ENCODE measurements at regions not wholly inside any gene's neighbourhood (a gene's known extent, or its start where the extent isn't known, plus 50 kb on each side); places are given as distances from the start of the nearest gene placed in this dataset.

- no peak for DNase-seq (ENCODE audit: extremely low read depth in 1 of 11, low read depth in 9 of 11, low spot score in 4 of 11)
These were observed 194.1 kb downstream of the BTG1 start for GRCh38 chr12:91951571-91951970.

DNA sequence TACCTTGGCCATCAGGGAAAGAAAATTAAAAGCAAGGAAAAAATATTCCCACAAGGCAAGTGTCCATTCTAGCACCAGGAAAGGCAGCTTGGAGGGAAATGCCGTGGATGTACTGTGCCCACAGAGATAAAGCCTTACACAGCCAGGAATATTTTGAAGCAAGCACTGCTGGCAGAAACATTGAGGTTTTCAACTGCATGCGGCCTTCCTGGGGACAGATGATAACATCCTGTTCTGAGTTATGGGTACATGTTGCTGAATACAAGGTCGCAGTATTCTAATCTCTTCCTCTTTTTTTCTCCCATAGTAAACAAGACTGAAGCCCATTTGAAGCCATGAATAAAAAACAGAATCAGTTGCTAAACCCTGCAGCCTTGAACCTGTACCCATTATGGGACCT, 197.1 kb downstream of the BTG1 start:
- DNase-seq (ENCODE audit: extremely low read depth in 1 of 11, low read depth in 9 of 11, low spot score in 4 of 11), result no peak

- no peak for DNase-seq (ENCODE audit: extremely low read depth in 1 of 11, low read depth in 9 of 11, low spot score in 4 of 11)
These were observed 198.2 kb downstream of the BTG1 start for GRCh38 chr12:91947459-91947858.

DNA sequence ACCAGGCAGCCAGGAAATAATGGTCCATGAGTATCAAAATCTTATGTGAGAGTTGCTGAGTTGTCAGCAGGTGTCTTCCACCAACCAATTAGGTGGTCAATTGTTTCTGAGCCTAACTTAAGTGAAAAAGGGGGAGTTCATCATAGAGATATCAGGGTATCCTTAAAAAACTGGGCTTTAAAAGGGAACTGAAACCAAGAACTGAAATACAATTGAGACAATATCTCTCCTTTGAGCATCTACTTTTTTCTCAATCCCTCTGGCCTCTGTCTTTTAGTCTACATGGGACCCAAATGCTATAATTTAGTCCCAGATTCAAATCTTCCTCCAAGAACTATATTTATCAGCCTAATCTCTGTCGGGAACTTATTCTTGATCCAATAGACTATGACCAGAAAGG, 201.0 kb downstream of the BTG1 start:
- no peak for DNase-seq (ENCODE audit: extremely low read depth in 1 of 11, low read depth in 9 of 11, low spot score in 4 of 11)

DNA sequence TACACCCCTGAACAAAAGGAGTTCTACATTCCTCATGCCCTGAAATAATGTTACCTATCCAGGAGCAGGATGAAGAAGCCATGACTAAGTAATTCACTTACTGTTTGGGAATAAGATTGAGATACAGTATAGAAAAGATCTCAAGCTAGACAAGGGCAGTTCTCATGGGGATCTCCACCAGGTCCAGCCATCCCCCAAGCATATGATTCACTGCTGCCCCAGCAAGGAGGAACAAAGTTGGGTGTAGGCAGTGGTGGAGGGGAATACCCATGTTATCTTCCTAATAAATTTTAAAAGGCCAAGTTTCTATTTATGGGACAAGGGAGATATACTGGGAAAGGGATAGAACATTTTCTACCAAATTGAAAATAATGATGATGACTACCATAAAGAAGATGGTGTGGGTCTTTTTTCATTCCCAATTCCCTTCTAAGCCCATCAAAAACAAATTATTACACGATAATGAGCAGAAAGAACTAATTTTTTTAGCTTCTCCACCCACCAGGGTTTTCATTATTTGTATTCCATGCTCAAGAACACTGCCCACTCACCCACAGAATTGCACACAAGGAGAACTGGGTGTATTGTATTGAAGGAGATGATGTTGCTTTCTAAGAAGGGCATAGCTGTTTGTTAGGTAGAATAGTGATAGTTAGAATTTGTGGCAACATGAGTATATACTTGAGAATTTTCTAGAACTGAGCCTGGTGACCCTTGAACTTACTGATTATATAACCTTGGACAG, 204.6 kb downstream of the BTG1 start:
- DNase-seq (ENCODE audit: extremely low read depth in 1 of 11, low read depth in 9 of 11, low spot score in 4 of 11), result no peak

GRCh38 chr12:91940322-91940721, 205.3 kb downstream of the BTG1 start:
- no peak for DNase-seq (ENCODE audit: extremely low read depth in 1 of 11, low read depth in 9 of 11, low spot score in 4 of 11)

GRCh38 chr12:91937706-91938105, 207.9 kb downstream of the BTG1 start:
- DNase-seq (ENCODE audit: extremely low read depth in 1 of 11, low read depth in 9 of 11, low spot score in 4 of 11), result no peak

GRCh38 chr12:91937009-91937408, 208.6 kb downstream of the BTG1 start:
- no peak for DNase-seq (ENCODE audit: extremely low read depth in 1 of 11, low read depth in 9 of 11, low spot score in 4 of 11)

- DNase-seq (ENCODE audit: extremely low read depth in 1 of 11, low read depth in 9 of 11, low spot score in 4 of 11), result peak in 6 of 11 donors; percentile 7 to 41 (median 17)
These were observed 210.3 kb downstream of the BTG1 start for GRCh38 chr12:91935296-91935695.

- DNase-seq (ENCODE audit: extremely low read depth in 1 of 11, low read depth in 9 of 11, low spot score in 4 of 11), result no peak
These were observed 214.5 kb downstream of the BTG1 start for GRCh38 chr12:91931111-91931510.

DNA sequence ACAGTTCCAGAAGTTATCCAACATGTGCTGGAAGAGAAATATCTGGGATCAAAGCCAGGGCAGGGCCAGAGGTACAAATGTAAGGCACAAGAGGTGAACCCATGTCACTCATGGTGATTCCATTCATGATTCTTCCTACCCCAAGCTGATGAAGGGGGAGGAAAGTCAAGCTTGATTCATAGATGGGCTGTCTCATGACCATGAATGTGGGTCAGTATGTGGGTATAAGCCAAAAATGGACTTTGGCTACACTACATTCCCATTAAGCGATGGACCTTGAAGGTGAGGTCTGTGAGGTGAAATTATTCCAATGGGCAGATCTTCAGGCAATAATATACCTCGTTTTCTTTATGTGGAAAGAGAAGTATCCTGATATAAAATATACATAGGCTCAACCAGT, 217.1 kb downstream of the BTG1 start:
- no peak for DNase-seq (ENCODE audit: extremely low read depth in 1 of 11, low read depth in 9 of 11, low spot score in 4 of 11)

GRCh38 chr12:91926848-91927247, 218.8 kb downstream of the BTG1 start:
- no peak for DNase-seq (ENCODE audit: extremely low read depth in 1 of 11, low read depth in 9 of 11, low spot score in 4 of 11)

- DNase-seq (ENCODE audit: extremely low read depth in 1 of 11, low read depth in 9 of 11, low spot score in 4 of 11), result no peak
These were observed 220.8 kb downstream of the BTG1 start for GRCh38 chr12:91924827-91925226.

GRCh38 chr12:91923864-91924263, 221.8 kb downstream of the BTG1 start:
- DNase-seq (ENCODE audit: extremely low read depth in 1 of 11, low read depth in 9 of 11, low spot score in 4 of 11), result no peak

- DNase-seq (ENCODE audit: extremely low read depth in 1 of 11, low read depth in 9 of 11, low spot score in 4 of 11), result no peak
These were observed 223.0 kb downstream of the BTG1 start for GRCh38 chr12:91922674-91923073.

DNA sequence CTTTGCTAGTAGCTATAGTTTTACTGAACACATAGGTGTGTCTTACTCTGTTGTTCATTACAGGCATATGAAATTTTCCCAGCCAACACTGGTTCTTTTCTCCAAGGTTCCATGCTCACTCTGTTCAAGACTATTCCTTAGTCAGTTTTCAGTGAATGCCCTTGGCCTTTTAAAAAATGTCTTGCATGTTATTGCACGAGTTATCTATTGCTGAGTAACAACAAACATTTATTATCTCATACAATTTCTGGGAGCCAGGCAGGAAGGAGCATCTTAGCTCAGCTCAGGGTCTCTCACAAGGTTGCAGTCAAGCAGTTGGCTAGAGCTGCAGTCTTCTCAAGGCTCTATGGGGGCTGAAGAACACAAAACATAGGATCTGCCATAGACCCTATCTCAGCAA, 223.5 kb downstream of the BTG1 start:
- no peak for DNase-seq (ENCODE audit: extremely low read depth in 1 of 11, low read depth in 9 of 11, low spot score in 4 of 11)

DNA sequence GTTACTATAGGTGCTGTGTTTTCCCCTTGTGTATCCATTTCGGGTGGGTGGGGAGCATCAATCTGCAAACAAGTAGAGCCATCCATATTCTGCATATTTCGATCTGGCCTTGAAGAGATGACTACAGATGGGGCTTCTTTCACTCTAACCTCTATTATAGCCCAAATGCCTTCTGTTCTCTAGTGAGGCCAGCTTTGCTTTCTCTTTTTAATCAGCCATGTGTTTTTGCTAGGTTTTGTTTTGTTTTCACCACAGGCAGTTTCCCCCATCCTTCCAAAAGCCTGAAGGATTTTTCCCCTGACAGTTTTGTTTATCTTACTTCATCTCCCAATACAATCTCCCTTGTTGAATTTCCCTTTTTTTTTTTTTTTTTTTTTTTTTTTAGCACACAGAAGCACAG, 224.1 kb downstream of the BTG1 start:
- no peak for DNase-seq (ENCODE audit: extremely low read depth in 1 of 11, low read depth in 9 of 11, low spot score in 4 of 11)

DNA sequence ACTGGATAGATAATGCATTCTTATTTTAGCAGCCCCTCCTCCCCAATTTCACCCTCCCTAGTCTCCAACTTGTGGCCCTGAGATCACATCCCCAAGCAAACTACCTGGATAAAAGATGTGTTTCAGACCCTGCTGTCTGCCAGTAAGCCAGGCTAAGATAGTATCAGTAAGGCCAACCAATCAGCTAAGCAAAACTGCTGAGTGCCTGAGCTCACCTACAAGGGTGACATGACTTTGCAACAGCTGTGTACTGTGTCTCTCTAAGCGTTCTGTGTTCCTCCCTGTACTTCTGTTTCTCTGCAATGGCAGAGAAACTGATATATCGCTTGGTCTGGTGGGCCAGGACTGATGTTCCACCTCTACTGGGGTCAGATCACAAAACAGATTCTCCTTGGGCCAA, 224.9 kb downstream of the BTG1 start:
- DNase-seq (ENCODE audit: extremely low read depth in 1 of 11, low read depth in 9 of 11, low spot score in 4 of 11), result no peak

GRCh38 chr12:91920276-91920675, 225.4 kb downstream of the BTG1 start:
- DNase-seq (ENCODE audit: extremely low read depth in 1 of 11, low read depth in 9 of 11, low spot score in 4 of 11), result no peak

- no peak for DNase-seq (ENCODE audit: extremely low read depth in 1 of 11, low read depth in 9 of 11, low spot score in 4 of 11)
These were observed 227.2 kb downstream of the BTG1 start for GRCh38 chr12:91918431-91918830.

- no peak for DNase-seq (ENCODE audit: extremely low read depth in 1 of 11, low read depth in 9 of 11, low spot score in 4 of 11)
These were observed 230.9 kb downstream of the BTG1 start for GRCh38 chr12:91914701-91915100.

Data from renal cortex interstitium (tissue), 11 donors.